H9 (cell line): ENCODE measurements at regions not wholly inside any gene's neighbourhood (a gene's known extent, or its start where the extent isn't known, plus 50 kb on each side); places are given as distances from the start of the nearest gene placed in this dataset.

Source experiments
- DNase-seq: peaks from one replicate; pipeline ENCODE4 v3.0.0-alpha.2; 2017
- H2AFZ ChIP-seq: one replicate; pipeline ENCODE4 v1.6.1; 2013; ENCODE audit warnings: mild to moderate bottlenecking, low read length, control low read depth, moderate library complexity
- H2AK5ac ChIP-seq: 2 replicates; pipeline ENCODE4 v1.6.1; 2013; ENCODE audit warnings: low read length, control low read depth, mixed read lengths; ENCODE audit not compliant: insufficient read length
- H2BK120ac ChIP-seq: one replicate; pipeline ENCODE4 v1.6.1; 2013; ENCODE audit warnings: low read depth, mild to moderate bottlenecking, low read length, control low read depth, inconsistent platforms; ENCODE audit not compliant: poor library complexity, severe bottlenecking
- H2BK12ac ChIP-seq: 2 replicates; pipeline ENCODE4 v1.6.1; 2013; ENCODE audit warnings: low read length, control low read depth, mixed read lengths, low read depth; ENCODE audit not compliant: insufficient read length
- H2BK15ac ChIP-seq: 2 replicates; pipeline ENCODE4 v1.6.1; 2013; ENCODE audit warnings: low read depth, low read length, control low read depth
- H2BK20ac ChIP-seq: one replicate; pipeline ENCODE4 v1.6.1; 2013; ENCODE audit warnings: low read depth, mild to moderate bottlenecking, low read length, control low read depth, inconsistent platforms; ENCODE audit not compliant: poor library complexity, severe bottlenecking
- H2BK5ac ChIP-seq: 2 replicates; pipeline ENCODE4 v1.6.1; 2013; ENCODE audit warnings: low read length, control low read depth, mixed read lengths; ENCODE audit not compliant: insufficient read length
- H3K14ac ChIP-seq: 2 replicates; pipeline ENCODE4 v1.6.1; 2013; ENCODE audit warnings: low read length, control low read depth; ENCODE audit not compliant: insufficient read depth
- H3K18ac ChIP-seq: 2 replicates; pipeline ENCODE4 v1.6.1; 2013; ENCODE audit warnings: low read depth, mild to moderate bottlenecking, mixed read lengths, low read length, control low read depth; ENCODE audit not compliant: insufficient read length
- H3K23ac ChIP-seq: 2 replicates; pipeline ENCODE4 v1.6.1; 2013; ENCODE audit warnings: low read length, control low read depth, mixed read lengths, low read depth; ENCODE audit not compliant: insufficient read length
- H3K23me2 ChIP-seq: 2 replicates; pipeline ENCODE4 v1.6.1; 2013; ENCODE audit warnings: low read depth, mild to moderate bottlenecking, mixed read lengths, low read length, control low read depth; ENCODE audit not compliant: insufficient read length, poor library complexity, severe bottlenecking
- H3K27ac ChIP-seq: 2 replicates; pipeline ENCODE4 v1.5.1; 2013; ENCODE audit warnings: low read length, control low read depth, mixed read lengths, low read depth; ENCODE audit not compliant: insufficient read length
- H3K27me3 ChIP-seq: 2 replicates; pipeline ENCODE4 v1.6.1; 2013; ENCODE audit warnings: low read length, control low read depth, inconsistent platforms; ENCODE audit not compliant: insufficient read depth
- H3K4ac ChIP-seq: 2 replicates; pipeline ENCODE4 v1.6.1; 2013; ENCODE audit warnings: low read depth, mild to moderate bottlenecking, control low read depth, inconsistent platforms, low read length, moderate library complexity
- H3K4me1 ChIP-seq: 2 replicates; pipeline ENCODE4 v1.6.1; 2013; ENCODE audit warnings: low read length, control low read depth, inconsistent platforms; ENCODE audit not compliant: insufficient read depth
- H3K4me2 ChIP-seq: 2 replicates; pipeline ENCODE4 v1.6.1; 2013; ENCODE audit warnings: low read length, control low read depth, mixed read lengths; ENCODE audit not compliant: insufficient read length, insufficient read depth
- H3K56ac ChIP-seq: 2 replicates; pipeline ENCODE4 v1.6.1; 2013; ENCODE audit warnings: low read depth, mild to moderate bottlenecking, mixed read lengths, low read length, control low read depth; ENCODE audit not compliant: insufficient read length
- H3K79me1 ChIP-seq: 2 replicates; pipeline ENCODE4 v1.6.1; 2013; ENCODE audit warnings: low read depth, mild to moderate bottlenecking, moderate library complexity, low read length, control low read depth, inconsistent platforms; ENCODE audit not compliant: insufficient read depth, poor library complexity, severe bottlenecking
- H3K79me2 ChIP-seq: 2 replicates; pipeline ENCODE4 v1.6.1; 2013; ENCODE audit warnings: low read length, control low read depth, inconsistent platforms; ENCODE audit not compliant: insufficient read depth
- H3K9ac ChIP-seq: 2 replicates; pipeline ENCODE4 v1.6.1; 2013; ENCODE audit warnings: low read length, control low read depth, mixed read lengths; ENCODE audit not compliant: insufficient read length; ENCODE audit errors: extremely low read depth
- H3K9me3 ChIP-seq: one replicate; pipeline ENCODE4 v1.6.1; 2013; ENCODE audit warnings: low read depth, low read length, inconsistent platforms; ENCODE audit not compliant: control insufficient read depth
- H3T11ph ChIP-seq: one replicate; pipeline ENCODE4 v1.6.1; 2013; ENCODE audit warnings: mild to moderate bottlenecking, low read length, control low read depth, inconsistent platforms
- H4K20me1 ChIP-seq: one replicate; pipeline ENCODE4 v1.6.1; 2013; ENCODE audit not compliant: control insufficient read depth, insufficient read length, insufficient read depth
- H4K5ac ChIP-seq: 2 replicates; pipeline ENCODE4 v1.6.1; 2013; ENCODE audit warnings: low read depth, mild to moderate bottlenecking, mixed read lengths, low read length, control low read depth; ENCODE audit not compliant: insufficient read length
- H4K8ac ChIP-seq: replicated peaks from 2 replicates; pipeline ENCODE4 v1.6.1; 2013; ENCODE audit warnings: low read length, control low read depth, mixed read lengths, low read depth; ENCODE audit not compliant: insufficient read length
- H4K91ac ChIP-seq: 2 replicates; pipeline ENCODE4 v1.6.1; 2013; ENCODE audit warnings: low read depth, mild to moderate bottlenecking, moderate library complexity, mixed read lengths, low read length, control low read depth; ENCODE audit not compliant: insufficient read length
- H3K27ac Mint-ChIP-seq, 3 experiments: 2 replicates in 2 of 3; 3 replicates in 1 of 3; pipeline ENCODE4 v1.8.0; 2020 to 2021; ENCODE audit warnings: mixed read lengths in 3 of 3, mild to moderate bottlenecking in 1 of 3, moderate library complexity in 1 of 3
- H3K27me3 Mint-ChIP-seq: 2 replicates; pipeline ENCODE4 v1.8.0; 2021; ENCODE audit warnings: low read depth, mild to moderate bottlenecking, moderate library complexity, mixed read lengths
- H3K36me3 Mint-ChIP-seq, 3 experiments: 2 replicates in 2 of 3; 3 replicates in 1 of 3; pipeline ENCODE4 v1.8.0; 2020 to 2021; ENCODE audit warnings: low read depth in 3 of 3, mixed read lengths in 3 of 3; ENCODE audit not compliant: insufficient read depth in 1 of 3
- H3K4me1 Mint-ChIP-seq, 2 experiments: 2 replicates each; pipeline ENCODE4 v1.8.0; 2020; ENCODE audit warnings: mixed read lengths in 2 of 2
- H3K4me3 Mint-ChIP-seq, 2 experiments: 2 replicates in 1 of 2; 3 replicates in 1 of 2; pipeline ENCODE4 v1.8.0; 2020 to 2021; ENCODE audit warnings: mild to moderate bottlenecking in 2 of 2, mixed read lengths in 2 of 2, moderate library complexity in 1 of 2
- H3K9me3 Mint-ChIP-seq, 2 experiments: 2 replicates in 1 of 2; 3 replicates in 1 of 2; pipeline ENCODE4 v1.8.0; 2020; ENCODE audit warnings: mild to moderate bottlenecking in 2 of 2, mixed read lengths in 2 of 2, moderate library complexity in 1 of 2
- CTCF ChIP-seq: fragments of 200-600 bp; sonication (generic); conservative IDR thresholded peaks from 3 replicates; pipeline ENCODE4 v1.8.0; 2021; ENCODE audit warnings: antibody characterized with exemption, mild to moderate bottlenecking

GRCh38 chr1:101706366-101706765 is 290.4 kb downstream of the OLFM3 start:
- H3K4me1 Mint-ChIP-seq = peaks cover 27 to 36% of the 10 kb centered on the region in 2 experiments
- no peak overlapping the region for H3K27ac Mint-ChIP-seq
- Histone ChIP-seq H2BK120ac (no peak overlapping the region), H3K23ac (no peak overlapping the region), H3K14ac (no peak overlapping the region), H3K4me2 (no peak overlapping the region), H3K27ac (no peak overlapping the region), H3K9me3 (no peaks in the 10 kb centered on the region), H2BK12ac (no peak overlapping the region), H2AFZ (no peak overlapping the region), H4K5ac (no peak overlapping the region), H2BK5ac (no peak overlapping the region), H3K4ac (no peak overlapping the region), H3K79me1 (no peaks in the 10 kb centered on the region), H3T11ph (no peak overlapping the region), H3K9ac (no peak overlapping the region), H3K79me2 (no peaks in the 10 kb centered on the region), H2BK20ac (no peak overlapping the region), H4K20me1 (no peaks in the 10 kb centered on the region), H3K27me3 (no peaks in the 10 kb centered on the region), H2BK15ac (no peak overlapping the region), H4K8ac (no peak overlapping the region), H3K18ac (no peak overlapping the region), H2AK5ac (no peak overlapping the region), H3K56ac (no peak overlapping the region), H3K23me2 (no peaks in the 10 kb centered on the region), H4K91ac (no peak overlapping the region), H3K4me1 (no peaks in the 10 kb centered on the region; the same call in 1 of the 2 replicates)
- DNase-seq = no peak
- H3K36me3 Mint-ChIP-seq = no peaks in the 10 kb centered on the region
- H3K9me3 Mint-ChIP-seq = no peaks in the 10 kb centered on the region
- no peak for TF ChIP-seq CTCF
- no peak overlapping the region for H3K4me3 Mint-ChIP-seq
- no peaks in the 10 kb centered on the region for H3K27me3 Mint-ChIP-seq
